H1 (cell line): ENCODE measurements at regions not wholly inside any gene's neighbourhood (a gene's known extent, or its start where the extent isn't known, plus 50 kb on each side); places are given as distances from the start of the nearest gene placed in this dataset.

Experiments
- CTCF ChIA-PET: fragments of 300-600 bp; sonication (Branson Sonifier 250); formaldehyde crosslinking; loops from one replicate; lab custom pipeline; 2021; ENCODE audit not compliant: partially characterized antibody; lab: Charles Lee
- POLR2A ChIA-PET: fragments of 300-600 bp; sonication (Branson Sonifier 250); formaldehyde crosslinking; loops from one replicate; lab custom pipeline; 2021; ENCODE audit warnings: inconsistent platforms; ENCODE audit not compliant: partially characterized antibody; lab: Charles Lee
- DNase-seq, 2 experiments: peaks; one replicate each; pipeline versions ENCODE4 v3.0.0 to v3.0.0-alpha.2; 2010 to 2022; ENCODE audit warnings: low spot score in 2 of 2, low read depth in 1 of 2, mixed read lengths in 1 of 2
- FAIRE-seq: peaks from 2 replicates; lab custom pipeline; 2011; peaks lifted over from hg19 to GRCh38; lab: Jason Lieb, UNC
- H2AFZ ChIP-seq: 2 replicates; pipeline ENCODE4 v1.8.1; 2012; ENCODE audit warnings: low read length, inconsistent platforms
- H2AK5ac ChIP-seq: 2 replicates; pipeline ENCODE4 v1.6.1; 2013; ENCODE audit warnings: low read depth, low read length
- H2BK120ac ChIP-seq: replicated peaks from 2 replicates; pipeline ENCODE3; 2013; ENCODE audit warnings: low read depth, low read length, inconsistent platforms
- H2BK12ac ChIP-seq: 2 replicates; pipeline ENCODE4 v1.6.1; 2013; ENCODE audit warnings: low read depth, low read length
- H2BK15ac ChIP-seq: 2 replicates; pipeline ENCODE4 v1.6.1; 2013; ENCODE audit warnings: low read length
- H2BK20ac ChIP-seq: 2 replicates; pipeline ENCODE4 v1.6.1; 2013; ENCODE audit warnings: low read length
- H2BK5ac ChIP-seq: 2 replicates; pipeline ENCODE4 v1.6.1; 2013; ENCODE audit warnings: low read depth, low read length
- H3K14ac ChIP-seq: 2 replicates; pipeline ENCODE4 v1.6.1; 2013; ENCODE audit warnings: inconsistent platforms; ENCODE audit not compliant: insufficient read length
- H3K18ac ChIP-seq: 2 replicates; pipeline ENCODE4 v1.6.1; 2013; ENCODE audit warnings: low read length; ENCODE audit errors: extremely low read depth
- H3K23ac ChIP-seq: 2 replicates; pipeline ENCODE4 v1.6.1; 2013; ENCODE audit warnings: inconsistent platforms; ENCODE audit not compliant: insufficient read length
- H3K23me2 ChIP-seq: 2 replicates; pipeline ENCODE4 v1.6.1; 2013; ENCODE audit warnings: low read depth, low read length
- H3K27ac ChIP-seq: 2 replicates; pipeline ENCODE4 v1.6.1; 2011; ENCODE audit warnings: low read depth, low read length, inconsistent platforms
- H3K27me3 ChIP-seq, 4 experiments: replicated peaks in 1 of 4; 1 replicate in 1 of 4; 2 replicates in 3 of 4; pipeline versions ENCODE4 v1.6.1 to v1.8.1; 2011 to 2013; ENCODE audit warnings: low read length in 3 of 4, mild to moderate bottlenecking in 3 of 4, inconsistent platforms in 2 of 4, mixed read lengths in 2 of 4, moderate library complexity in 1 of 4; ENCODE audit not compliant: control insufficient read depth in 3 of 4, insufficient read depth in 3 of 4; ENCODE audit errors: extremely low read depth in 1 of 4
- H3K36me3 ChIP-seq, 4 experiments: 2 replicates each; pipeline versions ENCODE4 v1.6.1 to v1.8.1; 2011 to 2013; ENCODE audit warnings: mild to moderate bottlenecking in 4 of 4, low read length in 3 of 4, moderate library complexity in 2 of 4, control low read depth in 1 of 4, inconsistent platforms in 1 of 4; ENCODE audit not compliant: insufficient read depth in 4 of 4, control insufficient read depth in 2 of 4
- H3K4ac ChIP-seq: replicated peaks from 2 replicates; pipeline ENCODE3; 2013; ENCODE audit warnings: low read length, low read depth, mixed read lengths, inconsistent platforms; ENCODE audit not compliant: insufficient read length
- H3K4me1 ChIP-seq, 4 experiments: replicated peaks in 1 of 4; 1 replicate in 1 of 4; 2 replicates in 3 of 4; pipeline versions ENCODE4 v1.6.1 to v1.8.1; 2011 to 2013; ENCODE audit warnings: low read length in 3 of 4, inconsistent platforms in 2 of 4, mixed read lengths in 1 of 4; ENCODE audit not compliant: insufficient read depth in 4 of 4, control insufficient read depth in 3 of 4
- H3K4me2 ChIP-seq, 2 experiments: 2 replicates each; pipeline versions ENCODE4 v1.6.1 to v1.8.1; 2011 to 2013; ENCODE audit warnings: low read depth in 2 of 2, low read length in 2 of 2, control low read depth in 1 of 2, inconsistent platforms in 1 of 2, mild to moderate bottlenecking in 1 of 2; ENCODE audit not compliant: insufficient read depth in 1 of 2
- H3K4me3 ChIP-seq, 4 experiments: fragments of 200-600, 300-600 bp in 1 of 4; sonication (generic), shearing (Covaris generic), sonication (Bioruptor Twin) in 1 of 4; 2 replicates each; pipeline versions ENCODE4 v1.5.1 to v1.8.1; 2011 to 2016; ENCODE audit warnings: low read length in 4 of 4, low read depth in 3 of 4, control low read depth in 2 of 4, inconsistent platforms in 2 of 4, mild to moderate bottlenecking in 2 of 4, mixed read lengths in 1 of 4, moderate library complexity in 1 of 4; ENCODE audit not compliant: insufficient read depth in 2 of 4; ENCODE audit errors: extremely low read depth in 1 of 4
- H3K56ac ChIP-seq: replicated peaks from 2 replicates; pipeline ENCODE3; 2013; ENCODE audit warnings: low read depth, mild to moderate bottlenecking, mixed read lengths, low read length, inconsistent platforms; ENCODE audit not compliant: insufficient read length
- H3K79me1 ChIP-seq: 2 replicates; pipeline ENCODE4 v1.6.1; 2013; ENCODE audit warnings: low read depth, low read length, control low read depth
- H3K79me2 ChIP-seq, 2 experiments: 2 replicates each; pipeline versions ENCODE4 v1.6.1 to v1.8.1; 2012 to 2013; ENCODE audit warnings: low read length in 2 of 2, mild to moderate bottlenecking in 2 of 2, inconsistent platforms in 1 of 2; ENCODE audit not compliant: insufficient read depth in 2 of 2, control insufficient read depth in 1 of 2
- H3K9ac ChIP-seq, 4 experiments: replicated peaks in 1 of 4; 1 replicate in 1 of 4; 2 replicates in 3 of 4; pipeline versions ENCODE4 v1.6.1 to v1.8.1; 2011 to 2013; ENCODE audit warnings: low read depth in 3 of 4, low read length in 3 of 4, control low read depth in 2 of 4, mild to moderate bottlenecking in 2 of 4, moderate library complexity in 2 of 4, inconsistent platforms in 1 of 4; ENCODE audit errors: extremely low read depth in 1 of 4
- H3K9me3 ChIP-seq, 2 experiments: 2 replicates each; pipeline versions ENCODE4 v1.6.1 to v1.8.1; 2012 to 2013; ENCODE audit warnings: mild to moderate bottlenecking in 2 of 2, moderate library complexity in 2 of 2, control low read depth in 1 of 2, inconsistent platforms in 1 of 2, low read depth in 1 of 2, low read length in 1 of 2, mixed read lengths in 1 of 2; ENCODE audit not compliant: insufficient read depth in 2 of 2
- H4K20me1 ChIP-seq, 2 experiments: replicated peaks in 1 of 2; 2 replicates each; pipeline versions ENCODE3 to v1.8.1; 2011 to 2013; ENCODE audit warnings: inconsistent platforms in 2 of 2, low read length in 2 of 2, mild to moderate bottlenecking in 1 of 2; ENCODE audit not compliant: insufficient read depth in 2 of 2, control insufficient read depth in 1 of 2
- H4K5ac ChIP-seq: 2 replicates; pipeline ENCODE4 v1.6.1; 2013; ENCODE audit warnings: low read length, low read depth, mixed read lengths, inconsistent platforms; ENCODE audit not compliant: insufficient read length
- H4K8ac ChIP-seq: 2 replicates; pipeline ENCODE4 v1.8.0; 2013; ENCODE audit warnings: mild to moderate bottlenecking, moderate library complexity, low read length, inconsistent platforms; ENCODE audit not compliant: insufficient read depth; ENCODE audit errors: extremely low read depth
- H4K91ac ChIP-seq: replicated peaks from 2 replicates; pipeline ENCODE3; 2013; ENCODE audit warnings: low read length, mixed read lengths, inconsistent platforms; ENCODE audit not compliant: insufficient read length
- BRCA1 ChIP-seq: IDR thresholded peaks from 2 replicates; pipeline ENCODE4 v1.6.1; 2012; ENCODE audit warnings: low read depth, low read length, improper control_type of control experiment
- CBX8 ChIP-seq: fragments of 300-800, 300-1000 bp; sonication (generic); IDR thresholded peaks from 2 replicates; pipeline ENCODE4 v1.7.1; 2016; ENCODE audit warnings: low read depth, low read length, borderline replicate concordance
- EGR1 ChIP-seq: IDR thresholded peaks from 2 replicates; pipeline ENCODE4 v1.6.1; 2011; ENCODE audit warnings: low read depth, low read length, borderline replicate concordance
- EP300 ChIP-seq, 2 experiments: IDR thresholded peaks; 1 replicate in 1 of 2; 2 replicates in 1 of 2; pipeline ENCODE4 v1.6.1; 2011 to 2012; ENCODE audit warnings: low read depth in 2 of 2, low read length in 2 of 2, mild to moderate bottlenecking in 2 of 2, borderline replicate concordance in 1 of 2, inconsistent platforms in 1 of 2, moderate library complexity in 1 of 2
- HDAC6 ChIP-seq: IDR thresholded peaks from one replicate; pipeline ENCODE4 v1.7.1; 2012; ENCODE audit warnings: low read depth, mild to moderate bottlenecking, inconsistent platforms, low read length, moderate library complexity
- JUN ChIP-seq: IDR thresholded peaks from 2 replicates; pipeline ENCODE4 v1.6.1; 2011; ENCODE audit warnings: low read depth, mild to moderate bottlenecking, improper control_type of control experiment, low read length
- MAFK ChIP-seq: IDR thresholded peaks from 2 replicates; pipeline ENCODE4 v1.6.1; 2012; ENCODE audit warnings: low read depth, mild to moderate bottlenecking, improper control_type of control experiment, low read length
- NRF1 ChIP-seq: IDR thresholded peaks from 2 replicates; pipeline ENCODE4 v1.6.1; 2011; ENCODE audit warnings: mild to moderate bottlenecking, low read depth, low read length, improper control_type of control experiment
- POU5F1 ChIP-seq: IDR thresholded peaks from 2 replicates; pipeline ENCODE4 v1.6.1; 2011; ENCODE audit warnings: low read depth, mild to moderate bottlenecking, low read length, moderate library complexity
- RBBP5 ChIP-seq: IDR thresholded peaks from 2 replicates; pipeline ENCODE4 v1.7.1; 2012; ENCODE audit warnings: low read depth, mild to moderate bottlenecking, inconsistent platforms, low read length, moderate library complexity, borderline replicate concordance
- RXRA ChIP-seq: IDR thresholded peaks from 2 replicates; pipeline ENCODE4 v1.6.1; 2011; ENCODE audit warnings: low read depth, mild to moderate bottlenecking, low read length, moderate library complexity; ENCODE audit not compliant: insufficient read depth
- SP1 ChIP-seq: IDR thresholded peaks from 2 replicates; pipeline ENCODE4 v1.6.1; 2011; ENCODE audit warnings: low read depth, low read length
- WGBS, 2 experiments: shearing (Covaris generic) in 1 of 2; methylation state at CpG; one replicate each; pipeline versions ENCODE4 v1.1.6 to v1.1.7; 2013 to 2015; ENCODE audit warnings: low lambda C conversion rate in 2 of 2, mixed read lengths in 2 of 2, inconsistent platforms in 1 of 2, low coverage in 1 of 2, missing lambda C conversion rate in 1 of 2; ENCODE audit not compliant: insufficient replicate concordance in 2 of 2, insufficient coverage in 1 of 2, insufficient read length in 1 of 2; ENCODE audit errors: extremely low coverage in 1 of 2, missing lambda C conversion rate in 1 of 2; 5-methylcytosine and 5-hydroxymethylcytosine counted together

- no peak overlapping the region for H2AK5ac ChIP-seq
- no peak overlapping the region for H3K4ac ChIP-seq
- CTCF ChIA-PET, result no interaction called here
- H4K91ac ChIP-seq, result no peak overlapping the region
- H3K9me3 ChIP-seq, result no peaks in the 10 kb centered on the region
- no peak overlapping the region for H2BK12ac ChIP-seq
- no peak overlapping the region for H2AFZ ChIP-seq
- no peak overlapping the region for H3K56ac ChIP-seq
- no peak overlapping the region for H2BK5ac ChIP-seq
- H3K27ac ChIP-seq, result no peak overlapping the region
- no peaks in the 10 kb centered on the region for H3K36me3 ChIP-seq
- no peak overlapping the region for H3K23ac ChIP-seq
- DNase-seq, result no peak
- no peaks in the 10 kb centered on the region for H3K79me1 ChIP-seq
- no peaks in the 10 kb centered on the region for H3K79me2 ChIP-seq
- H2BK20ac ChIP-seq, result no peak overlapping the region
- POLR2A ChIA-PET, result no interaction called here
- H3K4me3 ChIP-seq, result no peak overlapping the region
- H3K4me2 ChIP-seq, result no peak overlapping the region
- no peak for TF ChIP-seq EGR1
- no peak for TF ChIP-seq CBX8
- TF ChIP-seq NRF1, result no peak
- no peak for TF ChIP-seq EP300 (IDR thresholded peaks at IDR 0.05; ENCODE audit: borderline replicate concordance in 1 of 2, low read depth in 2 of 2, low read length in 2 of 2)
- no peak for TF ChIP-seq RBBP5
- no peak for TF ChIP-seq HDAC6
- TF ChIP-seq MAFK, result no peak
- TF ChIP-seq POU5F1, result no peak
- no peak for TF ChIP-seq SP1
- TF ChIP-seq RXRA, result no peak
- no peak for TF ChIP-seq BRCA1
- TF ChIP-seq JUN, result no peak
- TF ChIP-seq, all 59 proteins: peak for 0
- no peak for FAIRE-seq
- Histone ChIP-seq H2BK15ac (no peak overlapping the region), H3K23me2 (no peaks in the 10 kb centered on the region; the same call in 1 of the 2 replicates), H3K4me1 (no peaks in the 10 kb centered on the region), H3K9ac (no peak overlapping the region), H4K8ac (no peak overlapping the region), H3K14ac (no peak overlapping the region), H2BK120ac (no peak overlapping the region), H3K27me3 (no peaks in the 10 kb centered on the region), H3K18ac (no peak overlapping the region), H4K5ac (no peak overlapping the region), H4K20me1 (no peaks in the 10 kb centered on the region)
- 74% methylated on average over 3 of the region's 3 CpGs; no CpG with 5 or more reads in 1 of the 2 experiments for WGBS, 2 experiments
Observed at GRCh38 chr1:215466361-215466760, 100.7 kb upstream of the KCTD3 start.
